Bronchial epithelial cell (primary cell): ENCODE measurements at regions not wholly inside any gene's neighbourhood (a gene's known extent, or its start where the extent isn't known, plus 50 kb on each side); places are given as distances from the start of the nearest gene placed in this dataset.
A peak's percentile ranks its signal among the peaks of the same experiment; 100 is the strongest.

Experiments
- DNase-seq: peaks from one replicate; pipeline ENCODE4 v3.0.0-alpha.2; 2010; ENCODE audit warnings: low read depth
- FAIRE-seq: peaks from 2 replicates; lab custom pipeline; 2011; peaks lifted over from hg19 to GRCh38; lab: Jason Lieb, UNC
- H3K27me3 ChIP-seq: 2 replicates; pipeline ENCODE4 v1.5.1; 2011; ENCODE audit warnings: low read length; ENCODE audit not compliant: control insufficient read depth, insufficient read depth
- H3K36me3 ChIP-seq: 2 replicates; pipeline ENCODE4 v1.5.1; 2011; ENCODE audit warnings: low read length; ENCODE audit not compliant: control insufficient read depth, insufficient read depth
- H3K4me3 ChIP-seq: 2 replicates; pipeline ENCODE4 v1.5.1; 2011; ENCODE audit warnings: mild to moderate bottlenecking, low read depth, low read length, control low read depth
- TF ChIP-seq, protein P1 (sequence below): IDR thresholded peaks from 2 replicates; pipeline ENCODE4 v1.5.1; 2011; ENCODE audit warnings: mild to moderate bottlenecking, moderate library complexity, low read length, control low read depth, inconsistent platforms; ENCODE audit not compliant: insufficient read depth, severe bottlenecking

DNA sequence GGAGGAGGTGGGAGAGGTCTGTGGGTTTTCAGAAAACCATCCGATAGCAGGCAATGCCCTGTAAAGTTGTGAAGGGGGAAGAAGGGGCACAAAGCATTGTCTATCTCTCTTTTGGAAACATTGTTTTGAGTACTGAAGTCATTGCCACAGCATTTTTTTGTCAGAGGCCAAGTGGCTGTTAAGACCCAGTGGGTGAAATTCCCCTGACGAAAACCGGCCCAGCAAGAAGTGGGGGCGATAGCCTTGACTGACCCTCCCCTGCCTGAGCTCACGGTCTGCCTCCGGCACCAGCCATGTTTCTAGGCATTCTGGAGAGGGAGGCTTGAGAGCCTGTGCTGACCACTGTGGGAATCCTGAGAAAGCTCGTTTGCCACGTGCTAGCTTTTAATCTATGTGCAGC is 144.7 kb downstream of the RPS24 start:
- FAIRE-seq, result peak; percentile 77
- H3K4me3 ChIP-seq, result no peak overlapping the region
- TF ChIP-seq, protein P1, sequence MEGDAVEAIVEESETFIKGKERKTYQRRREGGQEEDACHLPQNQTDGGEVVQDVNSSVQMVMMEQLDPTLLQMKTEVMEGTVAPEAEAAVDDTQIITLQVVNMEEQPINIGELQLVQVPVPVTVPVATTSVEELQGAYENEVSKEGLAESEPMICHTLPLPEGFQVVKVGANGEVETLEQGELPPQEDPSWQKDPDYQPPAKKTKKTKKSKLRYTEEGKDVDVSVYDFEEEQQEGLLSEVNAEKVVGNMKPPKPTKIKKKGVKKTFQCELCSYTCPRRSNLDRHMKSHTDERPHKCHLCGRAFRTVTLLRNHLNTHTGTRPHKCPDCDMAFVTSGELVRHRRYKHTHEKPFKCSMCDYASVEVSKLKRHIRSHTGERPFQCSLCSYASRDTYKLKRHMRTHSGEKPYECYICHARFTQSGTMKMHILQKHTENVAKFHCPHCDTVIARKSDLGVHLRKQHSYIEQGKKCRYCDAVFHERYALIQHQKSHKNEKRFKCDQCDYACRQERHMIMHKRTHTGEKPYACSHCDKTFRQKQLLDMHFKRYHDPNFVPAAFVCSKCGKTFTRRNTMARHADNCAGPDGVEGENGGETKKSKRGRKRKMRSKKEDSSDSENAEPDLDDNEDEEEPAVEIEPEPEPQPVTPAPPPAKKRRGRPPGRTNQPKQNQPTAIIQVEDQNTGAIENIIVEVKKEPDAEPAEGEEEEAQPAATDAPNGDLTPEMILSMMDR, result no peak
- DNase-seq, result no peak
- no peaks in the 10 kb centered on the region for H3K27me3 ChIP-seq
- no peaks in the 10 kb centered on the region for H3K36me3 ChIP-seq

DNA sequence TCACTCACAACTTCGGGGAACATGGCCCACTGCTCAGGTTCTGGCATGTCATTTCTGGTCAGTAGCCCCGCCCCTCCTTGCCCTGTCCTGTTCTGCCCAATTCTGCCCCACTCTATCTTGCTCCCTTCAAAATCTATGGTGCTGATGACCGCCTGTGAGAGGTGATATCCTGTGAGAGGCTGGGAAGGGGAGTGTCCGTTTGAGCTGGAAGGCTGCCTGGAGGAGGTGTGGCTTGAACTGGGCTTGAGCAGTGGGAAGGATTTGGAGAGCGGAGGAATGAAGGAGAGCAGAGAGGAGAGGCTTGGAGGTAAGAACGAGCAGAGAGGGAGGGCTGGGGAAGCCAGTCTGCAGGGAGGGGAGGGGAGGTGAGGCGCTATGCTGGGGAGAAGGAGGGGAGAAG is 145.3 kb downstream of the RPS24 start:
- Histone ChIP-seq H3K27me3 (no peaks in the 10 kb centered on the region), H3K4me3 (no peak overlapping the region), H3K36me3 (no peaks in the 10 kb centered on the region)
- no peak for FAIRE-seq
- TF ChIP-seq, protein P1, result no peak
- DNase-seq, result peak; percentile 78

DNA sequence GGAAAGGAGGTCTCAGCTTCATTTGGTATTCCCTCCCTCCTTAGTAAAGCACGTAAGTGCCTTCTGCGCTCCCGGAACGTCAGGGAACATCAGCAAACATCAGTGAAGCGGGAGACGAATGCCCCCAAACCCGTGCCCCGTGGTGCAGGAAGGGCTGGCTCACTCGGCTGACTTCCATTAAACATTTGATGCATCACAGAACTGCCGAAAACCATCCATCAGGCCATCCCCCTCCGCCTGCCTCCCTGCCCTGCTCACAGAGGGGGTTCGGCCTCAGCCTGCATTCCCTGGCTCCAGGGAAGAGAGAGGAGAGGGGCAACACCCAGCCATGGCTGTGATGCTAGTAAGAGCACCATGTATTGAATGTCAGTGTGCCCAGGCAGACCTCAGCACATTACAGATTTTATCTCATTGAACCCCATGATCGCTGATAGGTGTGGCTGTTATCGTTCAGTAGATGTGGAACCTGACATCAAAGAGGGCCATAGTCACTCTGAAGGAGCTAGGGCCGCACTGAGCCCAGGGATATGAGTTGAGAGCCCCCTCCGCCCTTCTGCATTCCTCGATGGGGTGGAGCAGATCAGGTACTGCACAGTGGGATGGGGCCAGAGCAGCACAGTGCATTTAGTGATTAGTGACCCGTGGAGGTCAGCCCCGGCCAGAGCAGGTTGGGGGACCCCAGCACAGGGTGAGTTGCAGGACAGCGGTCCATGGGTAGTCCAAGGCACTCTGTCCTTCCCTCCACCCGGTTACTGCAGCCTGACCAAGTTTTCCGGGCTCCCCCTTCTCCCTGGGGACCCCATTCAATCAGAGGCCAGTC is 146.4 kb downstream of the RPS24 start:
- Histone ChIP-seq H3K36me3 (no peaks in the 10 kb centered on the region), H3K4me3 (no peak overlapping the region), H3K27me3 (no peaks in the 10 kb centered on the region)
- DNase-seq (no peak), FAIRE-seq (no peak)
- TF ChIP-seq, protein P1, result no peak

DNA sequence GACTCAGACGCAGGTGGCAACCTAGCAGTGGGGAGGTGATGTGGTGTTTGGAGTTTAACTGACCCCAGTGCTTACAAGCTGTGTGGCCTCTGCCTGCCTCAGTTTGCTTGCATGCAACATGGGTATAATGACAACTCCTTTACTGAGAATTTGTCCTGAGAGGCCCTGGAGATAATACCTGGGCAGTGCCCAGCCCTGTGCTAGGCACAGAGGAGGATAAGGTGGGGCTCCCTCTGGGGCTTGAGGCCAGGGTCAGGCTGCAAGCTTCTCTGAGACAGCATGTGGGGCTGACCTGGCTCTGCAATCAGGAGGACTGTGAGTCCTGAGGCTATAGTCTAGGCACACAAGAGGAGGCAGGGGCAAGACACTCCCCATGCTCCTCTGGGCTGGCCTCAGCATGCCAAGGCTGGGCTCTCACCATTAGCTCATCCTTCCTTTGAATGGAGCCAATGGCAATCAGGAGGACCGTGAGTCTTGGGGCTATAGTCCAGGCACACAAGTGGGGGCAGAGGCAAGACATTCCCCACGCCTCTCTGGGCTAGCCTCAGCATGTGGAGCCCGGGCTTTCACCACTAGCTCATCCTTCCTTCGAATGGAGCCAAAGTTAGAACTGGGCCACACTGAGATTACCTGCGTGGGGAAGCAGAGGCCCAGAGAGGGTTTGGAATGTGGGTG is 147.9 kb downstream of the RPS24 start:
- FAIRE-seq, result peak; percentile 58
- Histone ChIP-seq H3K4me3 (no peak overlapping the region), H3K36me3 (no peaks in the 10 kb centered on the region), H3K27me3 (no peaks in the 10 kb centered on the region)
- DNase-seq, result peak; percentile 97
- TF ChIP-seq, protein P1, result no peak

DNA sequence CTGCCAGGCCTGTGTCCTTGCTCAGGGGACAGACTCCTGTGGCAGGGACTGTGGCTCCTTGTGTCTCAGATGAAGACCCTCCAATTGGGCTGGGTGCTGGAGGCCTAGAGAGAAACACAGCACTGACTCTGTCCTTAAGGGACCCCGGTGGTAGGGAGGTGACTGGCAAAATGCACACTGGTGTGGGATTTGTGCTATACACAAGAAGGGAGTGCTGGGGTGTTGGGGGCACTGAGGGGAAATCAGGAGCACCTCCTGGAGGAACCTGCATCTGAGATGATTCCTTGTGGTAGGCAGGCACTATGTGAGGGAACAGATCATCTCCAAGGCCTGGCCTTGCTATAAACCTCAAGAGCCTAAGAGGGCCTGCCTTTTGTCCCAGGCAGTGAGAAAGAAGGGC is 149.2 kb downstream of the RPS24 start:
- DNase-seq, result no peak
- H3K36me3 ChIP-seq, result no peaks in the 10 kb centered on the region
- no peaks in the 10 kb centered on the region for H3K27me3 ChIP-seq
- TF ChIP-seq, protein P1, result no peak
- no peak overlapping the region for H3K4me3 ChIP-seq
- FAIRE-seq, result no peak
